Epithelial cell of prostate (primary cell): ENCODE measurements at regions not wholly inside any gene's neighbourhood (a gene's known extent, or its start where the extent isn't known, plus 50 kb on each side); places are given as distances from the start of the nearest gene placed in this dataset.

Source experiments
- DNase-seq: peaks from one replicate; pipeline ENCODE4 v3.0.0-alpha.2; 2011; ENCODE audit warnings: low read depth, low spot score
- H3K27ac ChIP-seq: fragments of 450-650 bp; 2 replicates; pipeline ENCODE4 v1.5.1; 2017; ENCODE audit warnings: mild to moderate bottlenecking

DNA sequence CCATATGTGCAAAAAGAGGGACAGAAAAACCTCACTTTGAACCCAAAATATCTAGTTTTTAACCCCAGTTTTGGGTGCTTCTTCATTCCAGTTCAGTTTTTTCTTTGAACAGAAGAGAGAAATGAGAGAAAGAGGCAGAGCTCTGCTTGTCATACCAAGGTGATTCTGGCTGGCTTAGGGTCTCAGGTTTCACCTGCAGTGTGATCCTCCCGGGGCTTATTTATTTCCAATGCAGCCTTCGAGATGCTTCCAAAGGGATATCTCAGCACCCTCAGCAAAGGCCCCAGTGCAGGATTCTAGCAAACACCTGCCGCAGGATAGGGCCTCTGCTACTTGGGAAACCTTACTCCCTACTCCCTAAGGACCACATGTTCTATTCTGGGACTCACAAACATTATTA, 131.3 kb downstream of the WDR11 start:
- no peak overlapping the region for H3K27ac ChIP-seq
- no peak for DNase-seq

DNA sequence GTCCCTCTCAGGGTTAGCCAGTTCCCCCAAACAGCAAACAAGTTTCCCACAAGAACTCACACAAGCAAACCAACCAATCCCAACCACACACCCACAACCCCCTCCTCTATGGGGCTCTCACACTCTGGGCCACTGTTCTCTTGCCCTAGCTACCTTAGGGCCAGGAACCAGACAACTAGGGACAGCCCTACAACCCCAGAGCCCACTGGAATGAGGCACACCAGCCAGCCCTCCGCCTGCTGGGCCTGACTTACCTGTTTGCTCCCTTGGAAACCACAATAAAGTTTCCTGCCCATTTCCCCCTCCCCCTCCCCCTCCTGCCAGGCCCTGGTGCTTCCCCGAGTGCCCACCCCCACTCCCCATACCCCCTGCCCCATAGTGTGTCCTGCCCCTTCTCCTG, 132.6 kb downstream of the WDR11 start:
- no peak for DNase-seq
- H3K27ac ChIP-seq = no peak overlapping the region

- no peak overlapping the region for H3K27ac ChIP-seq
- DNase-seq = no peak
Measured at GRCh38 chr10:120984221-120984620, 133.1 kb downstream of the WDR11 start.

GRCh38 chr10:120987359-120987758, 136.2 kb downstream of the WDR11 start:
- DNase-seq = no peak
- no peak overlapping the region for H3K27ac ChIP-seq

DNA sequence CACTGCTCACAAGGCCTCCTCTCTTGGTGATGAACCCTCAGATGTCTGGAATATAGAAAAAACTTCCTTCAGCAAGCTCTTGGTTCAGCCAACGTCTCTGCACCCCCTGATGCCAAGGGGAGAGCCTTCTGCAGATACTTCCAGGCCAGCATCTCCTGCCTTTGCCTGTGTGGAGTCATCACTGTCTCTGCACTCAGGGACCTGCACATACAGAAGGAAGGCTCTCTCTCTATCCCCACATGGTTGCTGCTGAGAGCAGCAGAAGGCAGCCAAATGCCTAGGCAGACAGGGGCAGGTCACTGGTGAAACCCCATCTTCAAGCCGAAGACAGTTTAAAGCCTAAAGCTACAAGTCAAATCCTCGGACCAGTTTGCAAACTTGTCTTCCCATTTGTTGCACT, 137.6 kb downstream of the WDR11 start:
- H3K27ac ChIP-seq = no peak overlapping the region
- no peak for DNase-seq

GRCh38 chr10:120989279-120989678, 138.1 kb downstream of the WDR11 start:
- no peak overlapping the region for H3K27ac ChIP-seq
- no peak for DNase-seq

DNA sequence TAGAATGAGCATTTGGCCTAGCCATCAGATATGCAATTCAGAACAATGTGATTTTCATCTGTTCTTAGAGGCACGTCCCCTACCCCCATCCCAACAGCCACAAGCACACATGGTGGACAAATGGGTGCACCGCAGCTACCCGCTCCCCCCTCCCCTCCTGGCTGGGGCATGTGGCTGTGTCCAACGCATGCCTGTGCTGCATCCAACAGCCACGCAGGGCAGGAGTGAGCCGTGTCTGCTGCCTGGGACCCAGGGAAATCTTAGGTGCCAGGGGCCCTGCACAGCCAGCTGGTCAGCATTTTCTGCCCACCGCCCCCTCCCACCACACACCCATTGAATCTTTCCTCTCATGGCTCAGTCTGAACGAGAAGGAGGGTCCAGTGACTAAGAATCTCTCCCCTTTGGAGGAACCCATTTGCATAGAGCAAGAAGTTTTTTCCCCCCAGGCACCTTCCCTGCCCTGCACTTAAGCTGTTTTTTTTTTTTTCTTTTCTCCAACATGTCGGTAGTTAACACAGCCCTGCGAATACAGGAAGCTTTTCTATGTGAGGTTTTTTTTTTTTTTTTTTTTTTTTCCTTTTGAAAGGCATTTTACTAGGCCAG, 138.9 kb downstream of the WDR11 start:
- no peak for DNase-seq
- no peak overlapping the region for H3K27ac ChIP-seq

GRCh38 chr10:120990831-120991230, 139.7 kb downstream of the WDR11 start:
- H3K27ac ChIP-seq = no peak overlapping the region
- no peak for DNase-seq

- no peak overlapping the region for H3K27ac ChIP-seq
- no peak for DNase-seq
Measured at GRCh38 chr10:120993089-120993488, 141.9 kb downstream of the WDR11 start.

GRCh38 chr10:120995768-120996167, 144.6 kb downstream of the WDR11 start:
- H3K27ac ChIP-seq = no peak overlapping the region
- no peak for DNase-seq

DNA sequence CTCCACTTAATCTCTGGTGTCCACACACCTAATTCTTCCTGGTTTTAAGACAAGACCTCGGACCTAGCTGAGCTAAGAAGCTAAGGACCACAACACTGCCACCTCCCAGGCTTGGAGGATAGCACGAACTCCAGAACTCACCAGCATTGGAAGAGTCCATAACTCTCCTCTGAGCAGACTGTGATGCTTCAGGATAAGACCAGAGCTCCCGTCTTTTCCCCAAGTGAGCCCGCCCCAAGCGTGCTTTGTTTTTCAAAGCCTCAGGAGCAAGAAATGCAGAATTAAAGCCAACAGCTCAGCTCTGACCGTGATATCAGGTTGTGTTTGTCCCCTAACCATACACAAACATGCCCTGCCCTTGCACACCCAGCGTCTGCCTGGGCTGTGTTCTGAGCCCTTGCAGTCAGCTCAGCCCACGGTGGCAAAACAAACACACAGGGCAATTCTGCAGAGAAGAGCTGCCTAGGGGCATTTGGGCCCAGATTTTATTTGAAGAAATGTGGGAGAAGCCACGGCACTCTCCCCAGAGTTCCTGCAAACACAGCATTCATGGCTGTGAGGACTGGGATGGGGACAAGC, 145.4 kb downstream of the WDR11 start:
- no peak for DNase-seq
- no peak overlapping the region for H3K27ac ChIP-seq

- no peak overlapping the region for H3K27ac ChIP-seq
- no peak for DNase-seq
Measured at GRCh38 chr10:120997313-120997712, 146.2 kb downstream of the WDR11 start.

DNA sequence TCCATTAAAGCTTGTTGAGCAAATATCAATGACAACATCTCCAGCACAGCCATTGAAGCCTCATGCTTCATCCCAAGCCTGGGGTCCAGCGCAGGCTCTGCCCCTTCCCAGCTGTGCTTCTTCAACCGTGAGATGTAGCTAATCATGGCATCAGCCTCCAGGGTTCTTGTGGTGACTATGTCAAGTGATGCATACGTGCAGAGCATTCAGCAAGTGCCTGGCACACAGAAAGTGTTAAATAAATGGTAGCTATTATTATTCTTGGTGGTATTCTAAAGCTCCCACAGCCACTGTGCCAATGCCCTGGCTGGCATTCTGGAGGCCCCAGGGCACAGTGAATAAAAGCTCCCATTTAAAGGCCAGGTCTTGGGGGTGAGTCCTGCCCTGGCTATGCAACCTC, 146.6 kb downstream of the WDR11 start:
- DNase-seq = no peak
- no peak overlapping the region for H3K27ac ChIP-seq

DNA sequence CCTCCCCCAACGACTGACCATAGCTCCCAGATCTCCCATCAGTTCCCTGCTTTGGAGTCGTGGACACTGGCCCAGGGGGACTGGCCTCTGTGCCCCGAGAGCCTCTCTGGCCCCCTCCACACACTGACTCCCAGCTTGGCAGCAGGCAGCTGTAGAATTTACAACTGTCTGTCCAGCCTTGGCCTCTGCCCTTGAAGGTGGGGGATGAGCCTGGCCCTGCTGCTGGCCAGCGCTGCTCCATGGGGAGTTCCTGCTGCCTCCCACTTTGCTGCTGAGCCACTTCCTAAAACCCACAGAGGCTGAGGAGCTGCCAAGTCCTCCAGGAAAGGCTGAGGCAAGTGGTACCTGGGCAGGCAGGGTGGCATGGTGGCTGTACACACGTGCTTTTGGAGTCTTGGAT, 147.1 kb downstream of the WDR11 start:
- no peak overlapping the region for H3K27ac ChIP-seq
- no peak for DNase-seq

DNA sequence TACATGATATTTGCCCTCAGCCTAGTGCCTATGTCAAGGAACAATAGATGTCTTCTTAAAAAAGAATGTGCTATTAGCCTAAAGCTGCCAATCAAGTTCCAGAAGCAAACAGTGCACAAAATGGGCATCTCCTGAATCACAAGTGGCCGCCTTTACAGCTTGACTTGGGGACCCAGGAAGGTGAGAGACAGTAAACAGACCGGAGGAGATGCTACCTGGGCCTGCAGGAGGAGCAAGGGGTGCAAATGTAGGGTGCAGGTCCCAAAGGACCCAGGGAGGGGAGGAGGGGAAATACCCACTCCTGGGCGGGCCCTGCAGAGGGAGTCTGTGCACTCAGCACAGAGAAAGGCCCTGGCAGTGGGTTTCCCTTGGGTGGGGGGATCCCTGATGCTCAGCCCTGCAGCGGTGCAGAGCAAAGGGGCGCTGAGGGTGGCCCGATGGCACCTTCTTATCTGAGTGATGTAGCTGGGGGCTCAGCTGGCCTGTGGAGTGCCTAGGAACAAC, 147.7 kb downstream of the WDR11 start:
- DNase-seq = no peak
- H3K27ac ChIP-seq = no peak overlapping the region

DNA sequence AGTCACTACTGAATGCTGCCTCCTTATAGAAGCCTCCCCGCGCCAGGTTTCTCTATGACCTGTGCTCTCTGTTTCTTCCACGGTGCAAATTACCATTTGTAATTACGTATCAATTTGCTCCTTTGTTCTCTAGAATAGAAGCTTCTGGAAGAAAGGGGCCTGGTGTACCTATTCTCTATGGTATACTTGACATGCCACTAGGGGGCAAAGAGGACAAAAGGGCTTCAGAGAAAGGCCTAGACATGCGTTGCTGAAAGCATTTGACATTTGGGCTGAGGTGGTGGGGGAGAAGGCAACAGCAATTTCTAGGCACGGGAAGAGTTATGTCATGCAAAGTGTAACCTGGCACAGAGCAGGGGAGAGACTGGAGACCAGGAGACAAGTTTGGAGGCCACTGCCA, 148.7 kb downstream of the WDR11 start:
- DNase-seq = no peak
- H3K27ac ChIP-seq = no peak overlapping the region

DNA sequence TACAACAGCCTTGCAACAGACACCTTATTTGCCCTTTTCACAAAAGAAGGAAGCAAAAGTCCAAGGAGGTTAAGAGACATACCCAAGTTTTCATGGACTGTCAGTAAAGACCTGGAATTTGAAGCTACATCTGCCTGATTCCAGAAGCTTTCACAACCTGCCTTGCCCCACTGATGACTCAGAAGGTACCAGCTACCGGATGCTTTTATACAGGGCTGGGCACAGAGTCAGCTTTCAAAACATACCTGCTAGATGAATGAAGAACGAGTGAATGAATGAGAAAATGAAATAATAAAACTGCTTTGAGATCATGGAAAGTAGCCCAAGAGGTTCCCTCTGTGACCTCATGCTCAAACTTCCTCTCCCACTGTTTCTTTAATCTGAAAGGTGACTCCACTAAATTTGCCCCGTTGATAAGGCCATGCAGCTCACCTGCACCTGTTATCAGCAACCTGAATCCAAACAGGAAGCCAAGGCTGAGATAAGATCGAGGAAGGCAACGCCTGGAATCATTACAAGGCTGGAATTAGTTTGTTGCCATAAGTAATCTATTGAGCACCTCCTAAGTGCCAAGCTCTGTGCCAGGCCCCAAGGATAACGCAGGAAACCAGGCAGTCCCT, 151.5 kb downstream of the WDR11 start:
- peak; percentile 52 for DNase-seq
- H3K27ac ChIP-seq = peak overlapping the region; percentile 59

GRCh38 chr10:121005948-121006587, 154.9 kb downstream of the WDR11 start:
- no peak overlapping the region for H3K27ac ChIP-seq
- no peak for DNase-seq

- no peak overlapping the region for H3K27ac ChIP-seq
- no peak for DNase-seq
Measured at GRCh38 chr10:121007264-121007663, 156.1 kb downstream of the WDR11 start.

GRCh38 chr10:121015916-121016315, 164.8 kb downstream of the WDR11 start:
- no peak overlapping the region for H3K27ac ChIP-seq
- DNase-seq = no peak

- H3K27ac ChIP-seq = no peak overlapping the region
- DNase-seq = no peak
Measured at GRCh38 chr10:121024905-121025584, 173.9 kb downstream of the WDR11 start.
